CD14-positive monocyte (primary cell): ENCODE measurements at regions not wholly inside any gene's neighbourhood (a gene's known extent, or its start where the extent isn't known, plus 50 kb on each side); places are given as distances from the start of the nearest gene placed in this dataset.

Experiments used
- DNase-seq, 3 donors: peaks; one replicate each; pipeline ENCODE4 v3.0.0-alpha.2; 2011 to 2022
- H2AFZ ChIP-seq: 2 replicates; pipeline ENCODE4 v1.6.0; 2012; ENCODE audit warnings: mild to moderate bottlenecking, low read depth, low read length, inconsistent platforms; ENCODE audit not compliant: insufficient read depth, poor library complexity, severe bottlenecking
- H3K27ac ChIP-seq, 2 donors: 1 replicate in 1 of 2; 2 replicates in 1 of 2; pipeline ENCODE4 v1.5.1; 2012 to 2013; ENCODE audit warnings: low read length in 2 of 2, control low read depth in 1 of 2, inconsistent platforms in 1 of 2, low read depth in 1 of 2, mild to moderate bottlenecking in 1 of 2
- H3K27me3 ChIP-seq, 2 donors: one replicate each; pipeline versions ENCODE4 v1.6.0 to v1.6.1; 2011 to 2013; ENCODE audit warnings: low read length in 2 of 2; ENCODE audit not compliant: control insufficient read depth in 2 of 2, insufficient read depth in 2 of 2
- H3K36me3 ChIP-seq, 2 donors: replicated peaks in 1 of 2; 1 replicate in 1 of 2; 2 replicates in 1 of 2; pipeline versions ENCODE4 v1.5.1 to v1.6.1; 2012 to 2013; ENCODE audit warnings: low read length in 2 of 2, control low read depth in 1 of 2, inconsistent platforms in 1 of 2, mild to moderate bottlenecking in 1 of 2; ENCODE audit not compliant: insufficient read depth in 2 of 2, control insufficient read depth in 1 of 2
- H3K4me1 ChIP-seq, 2 donors: 1 replicate in 1 of 2; 2 replicates in 1 of 2; pipeline versions ENCODE4 v1.5.1 to v1.6.1; 2012 to 2013; ENCODE audit warnings: low read length in 2 of 2, control low read depth in 1 of 2, inconsistent platforms in 1 of 2, mild to moderate bottlenecking in 1 of 2, moderate library complexity in 1 of 2; ENCODE audit not compliant: insufficient read depth in 2 of 2, control insufficient read depth in 1 of 2
- H3K4me2 ChIP-seq: replicated peaks from 2 replicates; pipeline ENCODE3; 2012; ENCODE audit warnings: low read length, moderate library complexity, mild to moderate bottlenecking; ENCODE audit not compliant: poor library complexity, severe bottlenecking; ENCODE audit errors: extremely low read depth
- H3K4me3 ChIP-seq, 3 experiments: fragments of 200-600 bp in 1 of 3; sonication (generic) in 1 of 3; replicated peaks in 1 of 3; 1 replicate in 2 of 3; 2 replicates in 1 of 3; pipeline ENCODE4 v1.5.1; 2011 to 2013; ENCODE audit warnings: low read length in 3 of 3, mild to moderate bottlenecking in 3 of 3, control low read depth in 2 of 3, low read depth in 2 of 3, inconsistent platforms in 1 of 3, moderate library complexity in 1 of 3
- H3K79me2 ChIP-seq: 2 replicates; pipeline ENCODE4 v1.6.0; 2012; ENCODE audit warnings: mild to moderate bottlenecking, control low read depth, inconsistent platforms, low read length, moderate library complexity; ENCODE audit not compliant: insufficient read depth
- H3K9ac ChIP-seq: 2 replicates; pipeline ENCODE4 v1.6.0; 2017; ENCODE audit warnings: low read length, mild to moderate bottlenecking; ENCODE audit not compliant: insufficient read depth, poor library complexity, severe bottlenecking
- H3K9me3 ChIP-seq, 2 donors: replicated peaks in 1 of 2; 1 replicate in 1 of 2; 2 replicates in 1 of 2; pipeline versions ENCODE4 v1.5.1 to v1.6.1; 2012 to 2013; ENCODE audit warnings: low read length in 2 of 2, control low read depth in 1 of 2; ENCODE audit not compliant: control insufficient read depth in 1 of 2, insufficient read depth in 1 of 2
- H4K20me1 ChIP-seq: 2 replicates; pipeline ENCODE4 v1.6.0; 2012; ENCODE audit warnings: mild to moderate bottlenecking, low read length, control low read depth, moderate library complexity; ENCODE audit not compliant: insufficient read depth
- H3K27ac Mint-ChIP-seq, 7 donors: one replicate each; pipeline ENCODE4 v1.8.0; 2020; ENCODE audit warnings: mild to moderate bottlenecking in 7 of 7, mixed read lengths in 7 of 7, moderate library complexity in 6 of 7, inconsistent platforms in 2 of 7
- H3K27me3 Mint-ChIP-seq, 3 donors: one replicate each; pipeline ENCODE4 v1.8.0; 2021 to 2022; ENCODE audit warnings: low read depth in 3 of 3, mild to moderate bottlenecking in 3 of 3, mixed read lengths in 3 of 3, moderate library complexity in 3 of 3, inconsistent platforms in 1 of 3
- H3K36me3 Mint-ChIP-seq, 2 donors: one replicate each; pipeline ENCODE4 v1.8.0; 2020; ENCODE audit warnings: mixed read lengths in 2 of 2, inconsistent platforms in 1 of 2, mild to moderate bottlenecking in 1 of 2
- H3K4me1 Mint-ChIP-seq: one replicate; pipeline ENCODE4 v1.8.0; 2020; ENCODE audit warnings: mild to moderate bottlenecking, mixed read lengths
- H3K4me3 Mint-ChIP-seq, 2 donors: one replicate each; pipeline ENCODE4 v1.8.0; 2020; ENCODE audit warnings: mild to moderate bottlenecking in 2 of 2, mixed read lengths in 2 of 2, moderate library complexity in 1 of 2
- H3K9me3 Mint-ChIP-seq, 7 donors: one replicate each; pipeline ENCODE4 v1.8.0; 2020 to 2022; ENCODE audit warnings: mixed read lengths in 7 of 7, mild to moderate bottlenecking in 6 of 7, moderate library complexity in 6 of 7, inconsistent platforms in 2 of 7
- WGBS: methylation state at CpG from one replicate; pipeline ENCODE4 v1.1.5; 2013; ENCODE audit warnings: missing lambda C conversion rate; ENCODE audit not compliant: insufficient coverage; 5-methylcytosine and 5-hydroxymethylcytosine counted together
- intact Hi-C, 2 donors: fragments of 100-400 bp; cut with micrococcal nuclease; formaldehyde crosslinking; loops; one replicate each; pipeline versions ENCODE4 v1.15.0 to v1.15.1; 2023
- TF ChIP-seq, protein P1 (sequence below): fragments of 200-600 bp; IDR thresholded peaks from one replicate; pipeline ENCODE4 v1.8.0; 2022; ENCODE audit warnings: antibody characterized with exemption, mild to moderate bottlenecking

DNA sequence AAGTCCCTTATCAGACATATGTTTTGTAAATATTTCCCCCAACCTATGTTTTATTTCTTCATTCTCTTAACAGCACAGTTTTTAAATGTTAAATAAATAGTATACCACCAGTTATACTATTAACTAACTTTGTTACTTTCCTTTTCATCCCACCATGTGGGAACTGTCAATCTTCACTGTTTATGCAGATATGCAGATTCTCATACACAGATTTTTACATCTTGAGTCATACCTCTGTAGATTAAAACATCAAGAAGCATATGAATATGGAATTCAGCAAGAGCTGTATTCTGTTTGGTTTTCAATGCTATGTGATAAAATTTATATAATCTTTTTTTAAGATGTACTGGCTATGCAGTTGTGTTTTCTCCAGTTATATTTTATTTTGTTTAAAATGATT lies 566.3 kb downstream of the LIG4 start:
- Mint-ChIP-seq H3K4me3 (no peak overlapping the region), H3K36me3 (no peaks in the 10 kb centered on the region), H3K27me3 (no peaks in the 10 kb centered on the region), H3K27ac (no peak overlapping the region), H3K4me1 (no peaks in the 10 kb centered on the region), H3K9me3 (no peaks in the 10 kb centered on the region)
- no peaks in the 10 kb centered on the region for H4K20me1 ChIP-seq
- no peak overlapping the region for H3K27ac ChIP-seq
- no peak overlapping the region for H2AFZ ChIP-seq
- H3K9me3 ChIP-seq, result no peaks in the 10 kb centered on the region
- no peaks in the 10 kb centered on the region for H3K27me3 ChIP-seq
- H3K36me3 ChIP-seq, result no peaks in the 10 kb centered on the region
- DNase-seq, result no peak
- no peak overlapping the region for H3K4me2 ChIP-seq
- no peak overlapping the region for H3K9ac ChIP-seq
- H3K79me2 ChIP-seq, result no peaks in the 10 kb centered on the region
- TF ChIP-seq, protein P1, sequence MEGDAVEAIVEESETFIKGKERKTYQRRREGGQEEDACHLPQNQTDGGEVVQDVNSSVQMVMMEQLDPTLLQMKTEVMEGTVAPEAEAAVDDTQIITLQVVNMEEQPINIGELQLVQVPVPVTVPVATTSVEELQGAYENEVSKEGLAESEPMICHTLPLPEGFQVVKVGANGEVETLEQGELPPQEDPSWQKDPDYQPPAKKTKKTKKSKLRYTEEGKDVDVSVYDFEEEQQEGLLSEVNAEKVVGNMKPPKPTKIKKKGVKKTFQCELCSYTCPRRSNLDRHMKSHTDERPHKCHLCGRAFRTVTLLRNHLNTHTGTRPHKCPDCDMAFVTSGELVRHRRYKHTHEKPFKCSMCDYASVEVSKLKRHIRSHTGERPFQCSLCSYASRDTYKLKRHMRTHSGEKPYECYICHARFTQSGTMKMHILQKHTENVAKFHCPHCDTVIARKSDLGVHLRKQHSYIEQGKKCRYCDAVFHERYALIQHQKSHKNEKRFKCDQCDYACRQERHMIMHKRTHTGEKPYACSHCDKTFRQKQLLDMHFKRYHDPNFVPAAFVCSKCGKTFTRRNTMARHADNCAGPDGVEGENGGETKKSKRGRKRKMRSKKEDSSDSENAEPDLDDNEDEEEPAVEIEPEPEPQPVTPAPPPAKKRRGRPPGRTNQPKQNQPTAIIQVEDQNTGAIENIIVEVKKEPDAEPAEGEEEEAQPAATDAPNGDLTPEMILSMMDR, result no peak
- H3K4me3 ChIP-seq, result no peak overlapping the region
- no peaks in the 10 kb centered on the region for H3K4me1 ChIP-seq
- intact Hi-C loops, result no loop called here

DNA sequence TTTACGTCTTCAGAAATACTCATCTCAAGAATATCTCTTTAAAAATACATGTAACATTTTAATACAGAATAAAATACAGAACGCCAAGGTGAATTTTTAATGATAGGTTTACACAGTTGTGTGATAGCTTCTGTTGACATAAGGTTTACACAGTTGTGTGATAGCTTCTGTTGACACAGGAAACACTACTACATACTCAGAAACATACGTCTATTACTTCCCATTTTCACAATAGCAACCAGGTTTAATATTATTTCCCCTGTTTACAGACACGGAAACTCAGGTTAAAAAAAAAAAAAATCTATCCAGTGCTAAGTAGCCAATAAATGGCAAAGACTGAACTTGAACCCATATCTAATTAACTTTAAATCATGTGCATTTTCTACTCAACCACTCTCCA lies 571.2 kb downstream of the LIG4 start:
- Mint-ChIP-seq H3K4me3 (no peak overlapping the region), H3K36me3 (no peaks in the 10 kb centered on the region), H3K9me3 (no peaks in the 10 kb centered on the region), H3K27ac (no peak overlapping the region), H3K4me1 (no peaks in the 10 kb centered on the region), H3K27me3 (no peaks in the 10 kb centered on the region)
- H3K9me3 ChIP-seq, result no peaks in the 10 kb centered on the region
- TF ChIP-seq, protein P1, result no peak
- no peak overlapping the region for H2AFZ ChIP-seq
- no peak overlapping the region for H3K9ac ChIP-seq
- H3K4me2 ChIP-seq, result no peak overlapping the region
- no peaks in the 10 kb centered on the region for H3K79me2 ChIP-seq
- WGBS, result no CpG with 5 or more reads among the region's 4 CpGs
- no peak overlapping the region for H3K27ac ChIP-seq
- no peaks in the 10 kb centered on the region for H3K4me1 ChIP-seq
- intact Hi-C loops, result no loop called here
- H3K36me3 ChIP-seq, result no peaks in the 10 kb centered on the region
- H4K20me1 ChIP-seq, result no peaks in the 10 kb centered on the region
- H3K27me3 ChIP-seq, result no peaks in the 10 kb centered on the region
- no peak for DNase-seq
- no peak overlapping the region for H3K4me3 ChIP-seq
